ENCODE measurements at regions not wholly inside any gene's neighbourhood (a gene's known extent, or its start where the extent isn't known, plus 50 kb on each side); places are given as distances from the start of the nearest gene placed in this dataset.

- TF ChIP-seq CTCF (IDR thresholded peaks at IDR 0.05) (no peak), REST (IDR thresholded peaks at IDR 0.05; ENCODE audit: insufficient read depth in 1 of 2, low read depth in 2 of 2, low read length in 1 of 2) (no peak), POLR2AphosphoS5 (IDR thresholded peaks at IDR 0.05; ENCODE audit: low read depth, low read length) (peak; percentile 65; the same call in 1 of the 2 replicates), SIN3A (IDR thresholded peaks at IDR 0.05; ENCODE audit: borderline replicate concordance, insufficient read depth, low read depth, low read length) (no peak), TCF7L2 (IDR thresholded peaks at IDR 0.05; ENCODE audit: low read depth, low read length) (peak; percentile 98)
Observed at GRCh38 chr2:226115102-226115831, 684.4 kb downstream of the IRS1 start.

Measured in Panc1 (cell line).